ENCODE measurements at regions not wholly inside any gene's neighbourhood (a gene's known extent, or its start where the extent isn't known, plus 50 kb on each side); places are given as distances from the start of the nearest gene placed in this dataset.

DNA sequence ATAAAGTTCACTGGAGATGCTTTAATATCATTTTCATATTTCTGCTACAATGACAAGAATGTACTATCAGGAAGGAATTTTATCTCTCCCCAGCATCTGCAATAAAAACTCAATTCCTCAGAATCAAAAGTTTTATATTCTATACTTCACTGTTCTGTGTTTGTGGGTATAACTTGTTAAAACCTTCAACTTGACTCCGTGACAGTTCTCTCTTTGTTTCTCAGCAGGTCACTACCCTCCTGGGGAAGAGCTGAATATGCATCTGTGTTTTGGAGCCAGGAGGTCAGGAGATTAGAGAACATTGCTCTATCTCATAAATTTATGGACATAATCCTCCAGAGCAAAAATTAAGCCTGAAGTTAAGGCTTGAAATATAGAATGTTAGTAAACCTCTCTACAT is 411.4 kb downstream of the TRIB2 start:
- no peaks in the 10 kb centered on the region for H3K9me3 ChIP-seq

GRCh38 chr2:13135369-13135768 is 418.6 kb downstream of the TRIB2 start:
- Histone ChIP-seq H3K27ac (no peak overlapping the region), H3K27me3 (no peaks in the 10 kb centered on the region), H3K36me3 (no peaks in the 10 kb centered on the region), H3K9me3 (no peaks in the 10 kb centered on the region), H3K4me3 (no peak overlapping the region), H3K4me1 (no peaks in the 10 kb centered on the region)
- TF ChIP-seq POLR2A (IDR thresholded peaks at IDR 0.05) = no peak
- TF ChIP-seq POLR2AphosphoS5 (IDR thresholded peaks at IDR 0.05; ENCODE audit: insufficient read depth in 1 of 2, low read depth in 1 of 2) = no peak
- TF ChIP-seq, protein P1, sequence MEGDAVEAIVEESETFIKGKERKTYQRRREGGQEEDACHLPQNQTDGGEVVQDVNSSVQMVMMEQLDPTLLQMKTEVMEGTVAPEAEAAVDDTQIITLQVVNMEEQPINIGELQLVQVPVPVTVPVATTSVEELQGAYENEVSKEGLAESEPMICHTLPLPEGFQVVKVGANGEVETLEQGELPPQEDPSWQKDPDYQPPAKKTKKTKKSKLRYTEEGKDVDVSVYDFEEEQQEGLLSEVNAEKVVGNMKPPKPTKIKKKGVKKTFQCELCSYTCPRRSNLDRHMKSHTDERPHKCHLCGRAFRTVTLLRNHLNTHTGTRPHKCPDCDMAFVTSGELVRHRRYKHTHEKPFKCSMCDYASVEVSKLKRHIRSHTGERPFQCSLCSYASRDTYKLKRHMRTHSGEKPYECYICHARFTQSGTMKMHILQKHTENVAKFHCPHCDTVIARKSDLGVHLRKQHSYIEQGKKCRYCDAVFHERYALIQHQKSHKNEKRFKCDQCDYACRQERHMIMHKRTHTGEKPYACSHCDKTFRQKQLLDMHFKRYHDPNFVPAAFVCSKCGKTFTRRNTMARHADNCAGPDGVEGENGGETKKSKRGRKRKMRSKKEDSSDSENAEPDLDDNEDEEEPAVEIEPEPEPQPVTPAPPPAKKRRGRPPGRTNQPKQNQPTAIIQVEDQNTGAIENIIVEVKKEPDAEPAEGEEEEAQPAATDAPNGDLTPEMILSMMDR (IDR thresholded peaks at IDR 0.05) = no peak
- intact Hi-C loops (cut with DNase I) = no loop called here
- no peak for DNase-seq (ENCODE audit: extremely low spot score in 2 of 2)

More for the DNA sequence above, 411.4 kb downstream of the TRIB2 start:
- no peak for DNase-seq (ENCODE audit: extremely low spot score in 2 of 2)
- no peaks in the 10 kb centered on the region for H3K27me3 ChIP-seq
- intact Hi-C loops (cut with DNase I) = no loop called here
- TF ChIP-seq, protein P1 (IDR thresholded peaks at IDR 0.05) = no peak
- TF ChIP-seq POLR2AphosphoS5 (IDR thresholded peaks at IDR 0.05; ENCODE audit: insufficient read depth in 1 of 2, low read depth in 1 of 2) = no peak
- no peak for TF ChIP-seq POLR2A (IDR thresholded peaks at IDR 0.05)
- no peaks in the 10 kb centered on the region for H3K4me1 ChIP-seq
- H3K27ac ChIP-seq = no peak overlapping the region
- H3K36me3 ChIP-seq = no peaks in the 10 kb centered on the region
- no peak overlapping the region for H3K4me3 ChIP-seq

DNA sequence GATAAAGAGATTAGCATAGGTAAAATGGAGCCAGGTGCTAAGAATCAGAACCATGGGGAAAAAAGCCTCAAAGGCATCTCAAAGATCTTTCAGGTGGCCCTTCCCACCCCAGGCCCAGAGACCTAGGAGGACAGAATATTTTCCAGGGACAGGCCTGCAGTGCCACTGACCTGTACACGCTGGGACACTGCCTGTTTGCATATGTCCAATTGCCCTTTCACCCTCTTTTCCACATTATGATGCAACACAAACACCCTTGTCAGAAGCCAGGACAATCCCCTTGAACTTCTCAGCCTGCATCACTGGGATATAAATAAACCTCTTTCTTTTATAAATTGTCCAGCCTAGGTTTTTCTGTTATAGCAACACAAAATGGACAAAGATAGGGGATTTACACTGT is 419.1 kb downstream of the TRIB2 start:
- Histone ChIP-seq H3K9me3 (no peaks in the 10 kb centered on the region), H3K4me3 (no peak overlapping the region), H3K27me3 (no peaks in the 10 kb centered on the region), H3K4me1 (no peaks in the 10 kb centered on the region), H3K27ac (no peak overlapping the region), H3K36me3 (no peaks in the 10 kb centered on the region)
- no peak for DNase-seq (ENCODE audit: extremely low spot score in 2 of 2)
- TF ChIP-seq POLR2AphosphoS5 (IDR thresholded peaks at IDR 0.05; ENCODE audit: insufficient read depth in 1 of 2, low read depth in 1 of 2) (no peak), POLR2A (IDR thresholded peaks at IDR 0.05) (no peak)
- TF ChIP-seq, protein P1 (IDR thresholded peaks at IDR 0.05) = no peak
- intact Hi-C loops (cut with DNase I) = no loop called here

GRCh38 chr2:13137679-13138078 is 420.9 kb downstream of the TRIB2 start:
- no peaks in the 10 kb centered on the region for H3K36me3 ChIP-seq
- DNase-seq (ENCODE audit: extremely low spot score in 2 of 2) = no peak
- no peaks in the 10 kb centered on the region for H3K27me3 ChIP-seq
- H3K4me1 ChIP-seq = no peaks in the 10 kb centered on the region
- TF ChIP-seq POLR2A (IDR thresholded peaks at IDR 0.05) (no peak), POLR2AphosphoS5 (IDR thresholded peaks at IDR 0.05; ENCODE audit: insufficient read depth in 1 of 2, low read depth in 1 of 2) (no peak)
- TF ChIP-seq, protein P1 (IDR thresholded peaks at IDR 0.05) = no peak
- no peak overlapping the region for H3K27ac ChIP-seq
- no peaks in the 10 kb centered on the region for H3K9me3 ChIP-seq
- no peak overlapping the region for H3K4me3 ChIP-seq
- intact Hi-C loops (cut with DNase I) = no loop called here

- no peaks in the 10 kb centered on the region for H3K4me1 ChIP-seq
- no peak overlapping the region for H3K27ac ChIP-seq
- intact Hi-C loops (cut with DNase I) = no loop called here
- no peak for DNase-seq (ENCODE audit: extremely low spot score in 2 of 2)
- TF ChIP-seq POLR2AphosphoS5 (IDR thresholded peaks at IDR 0.05; ENCODE audit: insufficient read depth in 1 of 2, low read depth in 1 of 2) (no peak), POLR2A (IDR thresholded peaks at IDR 0.05) (no peak)
- TF ChIP-seq, protein P1 (IDR thresholded peaks at IDR 0.05) = no peak
- H3K4me3 ChIP-seq = no peak overlapping the region
- no peaks in the 10 kb centered on the region for H3K27me3 ChIP-seq
- no peaks in the 10 kb centered on the region for H3K36me3 ChIP-seq
- H3K9me3 ChIP-seq = no peaks in the 10 kb centered on the region
Measured at GRCh38 chr2:13141315-13141714, 424.6 kb downstream of the TRIB2 start.

All from vagina (tissue), 2 donors.